ENCODE measurements at regions not wholly inside any gene's neighbourhood (a gene's known extent, or its start where the extent isn't known, plus 50 kb on each side); places are given as distances from the start of the nearest gene placed in this dataset.
"Not testable (repeated sequence)": the region's sequence is repeated elsewhere in the genome, so short reads cannot be mapped to it uniquely, and the experiment has no call there.

- Mint-ChIP-seq H3K9me3 (no peaks in the 10 kb centered on the region), H3K4me1 (no peaks in the 10 kb centered on the region), H3K27me3 (no peaks in the 10 kb centered on the region), H3K27ac (no peak overlapping the region), H3K4me3 (no peak overlapping the region), H3K36me3 (ENCODE audit: low read depth) (no peaks in the 10 kb centered on the region)
- no peak for ATAC-seq (replicated peaks)
Measured at GRCh38 chr5:60453186-60453976, 246.6 kb downstream of the DEPDC1B start.

- ATAC-seq (replicated peaks): no peak
- Mint-ChIP-seq H3K27ac (no peak overlapping the region), H3K27me3 (no peaks in the 10 kb centered on the region), H3K4me1 (no peaks in the 10 kb centered on the region), H3K4me3 (no peak overlapping the region), H3K36me3 (ENCODE audit: low read depth) (no peaks in the 10 kb centered on the region), H3K9me3 (no peaks in the 10 kb centered on the region)
Measured at GRCh38 chr5:60448600-60448999, 251.4 kb downstream of the DEPDC1B start.

GRCh38 chr5:60447488-60447920, 252.5 kb downstream of the DEPDC1B start:
- Mint-ChIP-seq H3K4me1 (no peaks in the 10 kb centered on the region), H3K36me3 (ENCODE audit: low read depth) (no peaks in the 10 kb centered on the region), H3K27ac (no peak overlapping the region), H3K27me3 (no peaks in the 10 kb centered on the region), H3K9me3 (peaks cover 4% of the 10 kb centered on the region), H3K4me3 (no peak overlapping the region)
- ATAC-seq (replicated peaks): no peak

- no peaks in the 10 kb centered on the region for H3K36me3 Mint-ChIP-seq (ENCODE audit: low read depth)
- H3K4me3 Mint-ChIP-seq: no peak overlapping the region
- peaks cover 4% of the 10 kb centered on the region for H3K9me3 Mint-ChIP-seq
- ATAC-seq (replicated peaks): no peak
- no peaks in the 10 kb centered on the region for H3K4me1 Mint-ChIP-seq
- no peak overlapping the region for H3K27ac Mint-ChIP-seq
- no peaks in the 10 kb centered on the region for H3K27me3 Mint-ChIP-seq
Measured at GRCh38 chr5:60446917-60447316, 253.0 kb downstream of the DEPDC1B start.

GRCh38 chr5:60445921-60446320, 254.0 kb downstream of the DEPDC1B start:
- no peak overlapping the region for H3K27ac Mint-ChIP-seq
- no peaks in the 10 kb centered on the region for H3K36me3 Mint-ChIP-seq (ENCODE audit: low read depth)
- no peak for ATAC-seq (replicated peaks)
- peaks cover 4% of the 10 kb centered on the region for H3K9me3 Mint-ChIP-seq
- no peaks in the 10 kb centered on the region for H3K4me1 Mint-ChIP-seq
- H3K27me3 Mint-ChIP-seq: no peaks in the 10 kb centered on the region
- H3K4me3 Mint-ChIP-seq: no peak overlapping the region

- H3K36me3 Mint-ChIP-seq (ENCODE audit: low read depth): no peaks in the 10 kb centered on the region
- H3K27me3 Mint-ChIP-seq: no peaks in the 10 kb centered on the region
- no peaks in the 10 kb centered on the region for H3K4me1 Mint-ChIP-seq
- ATAC-seq (replicated peaks): no peak
- H3K4me3 Mint-ChIP-seq: no peak overlapping the region
- no peak overlapping the region for H3K27ac Mint-ChIP-seq
- peaks cover 4% of the 10 kb centered on the region for H3K9me3 Mint-ChIP-seq
Measured at GRCh38 chr5:60445427-60445826, 254.5 kb downstream of the DEPDC1B start.

GRCh38 chr5:60444661-60445360, 255.2 kb downstream of the DEPDC1B start:
- ATAC-seq (replicated peaks): no peak
- Mint-ChIP-seq H3K27me3 (no peaks in the 10 kb centered on the region), H3K4me3 (no peak overlapping the region), H3K4me1 (no peaks in the 10 kb centered on the region), H3K9me3 (peaks cover 10% of the 10 kb centered on the region), H3K27ac (no peak overlapping the region), H3K36me3 (ENCODE audit: low read depth) (no peaks in the 10 kb centered on the region)

- H3K4me1 Mint-ChIP-seq: no peaks in the 10 kb centered on the region
Measured at GRCh38 chr5:60439552-60439951, 260.4 kb downstream of the DEPDC1B start.

GRCh38 chr5:60437308-60437707, 262.7 kb downstream of the DEPDC1B start:
- H3K4me1 Mint-ChIP-seq: no peaks in the 10 kb centered on the region
- no peak for ATAC-seq (replicated peaks)
- no peaks in the 10 kb centered on the region for H3K27me3 Mint-ChIP-seq
- H3K4me3 Mint-ChIP-seq: no peak overlapping the region
- H3K27ac Mint-ChIP-seq: no peak overlapping the region
- H3K9me3 Mint-ChIP-seq: peaks cover 9% of the 10 kb centered on the region
- H3K36me3 Mint-ChIP-seq (ENCODE audit: low read depth): no peaks in the 10 kb centered on the region

More at GRCh38 chr5:60439552-60439951, 260.4 kb downstream of the DEPDC1B start:
- ATAC-seq (replicated peaks): no peak
- Mint-ChIP-seq H3K36me3 (ENCODE audit: low read depth) (no peaks in the 10 kb centered on the region), H3K4me3 (no peak overlapping the region), H3K27me3 (no peaks in the 10 kb centered on the region), H3K27ac (no peak overlapping the region), H3K9me3 (peaks cover 13% of the 10 kb centered on the region)

GRCh38 chr5:60436518-60436917, 263.4 kb downstream of the DEPDC1B start:
- ATAC-seq (replicated peaks): no peak
- Mint-ChIP-seq H3K4me1 (no peaks in the 10 kb centered on the region), H3K4me3 (no peak overlapping the region), H3K27ac (no peak overlapping the region), H3K27me3 (no peaks in the 10 kb centered on the region), H3K36me3 (ENCODE audit: low read depth) (no peaks in the 10 kb centered on the region), H3K9me3 (peaks cover 9% of the 10 kb centered on the region)

GRCh38 chr5:60435808-60436207, 264.2 kb downstream of the DEPDC1B start:
- no peak overlapping the region for H3K27ac Mint-ChIP-seq
- H3K4me1 Mint-ChIP-seq: no peaks in the 10 kb centered on the region
- peaks cover 9% of the 10 kb centered on the region for H3K9me3 Mint-ChIP-seq
- no peaks in the 10 kb centered on the region for H3K27me3 Mint-ChIP-seq
- no peak overlapping the region for H3K4me3 Mint-ChIP-seq
- no peaks in the 10 kb centered on the region for H3K36me3 Mint-ChIP-seq (ENCODE audit: low read depth)
- ATAC-seq (replicated peaks): no peak

GRCh38 chr5:60426189-60426588, 273.8 kb downstream of the DEPDC1B start:
- H3K9me3 Mint-ChIP-seq: peaks cover 15% of the 10 kb centered on the region
- not testable (repeated sequence) for H3K27ac Mint-ChIP-seq; H3K27me3 Mint-ChIP-seq; H3K4me1 Mint-ChIP-seq; ATAC-seq (replicated peaks); H3K4me3 Mint-ChIP-seq; H3K36me3 Mint-ChIP-seq (ENCODE audit: low read depth)

GRCh38 chr5:60420773-60421172, 279.2 kb downstream of the DEPDC1B start:
- H3K27me3 Mint-ChIP-seq; H3K4me3 Mint-ChIP-seq; H3K27ac Mint-ChIP-seq; ATAC-seq (replicated peaks); H3K4me1 Mint-ChIP-seq; H3K36me3 Mint-ChIP-seq (ENCODE audit: low read depth): not testable (repeated sequence)
- peaks cover 13% of the 10 kb centered on the region for H3K9me3 Mint-ChIP-seq

GRCh38 chr5:60417500-60418181, 282.3 kb downstream of the DEPDC1B start:
- Mint-ChIP-seq H3K27ac (no peak overlapping the region), H3K9me3 (peaks cover 10% of the 10 kb centered on the region), H3K4me3 (no peak overlapping the region), H3K36me3 (ENCODE audit: low read depth) (no peaks in the 10 kb centered on the region), H3K4me1 (no peaks in the 10 kb centered on the region), H3K27me3 (peaks cover 3% of the 10 kb centered on the region)
- ATAC-seq (replicated peaks): no peak

GRCh38 chr5:60415443-60415842, 284.5 kb downstream of the DEPDC1B start:
- Mint-ChIP-seq H3K36me3 (ENCODE audit: low read depth) (no peaks in the 10 kb centered on the region), H3K27ac (no peak overlapping the region), H3K27me3 (peaks cover 3% of the 10 kb centered on the region), H3K9me3 (peaks cover 3% of the 10 kb centered on the region), H3K4me3 (no peak overlapping the region), H3K4me1 (no peaks in the 10 kb centered on the region)
- no peak for ATAC-seq (replicated peaks)
